ENCODE measurements at regions not wholly inside any gene's neighbourhood (a gene's known extent, or its start where the extent isn't known, plus 50 kb on each side); places are given as distances from the start of the nearest gene placed in this dataset.
"Not testable (repeated sequence)": the region's sequence is repeated elsewhere in the genome, so short reads cannot be mapped to it uniquely, and the experiment has no call there.

- H3K27me3 ChIP-seq (replicated peaks; ENCODE audit: control insufficient read depth, insufficient read depth, low read length); DNase-seq (ENCODE audit: low read depth); H3K36me3 ChIP-seq (ENCODE audit: control insufficient read depth, insufficient read depth, low read length, severe bottlenecking); H3K4me1 ChIP-seq (ENCODE audit: control insufficient read depth, insufficient read depth, low read length); H3K9ac ChIP-seq (ENCODE audit: low read length); H3K9me3 ChIP-seq (ENCODE audit: control insufficient read depth, low read length); H3K4me3 ChIP-seq (ENCODE audit: low read length): not testable (repeated sequence)
These were observed 57.7 kb upstream of the METTL9 start for GRCh38 chr16:21541611-21542051.

DNA sequence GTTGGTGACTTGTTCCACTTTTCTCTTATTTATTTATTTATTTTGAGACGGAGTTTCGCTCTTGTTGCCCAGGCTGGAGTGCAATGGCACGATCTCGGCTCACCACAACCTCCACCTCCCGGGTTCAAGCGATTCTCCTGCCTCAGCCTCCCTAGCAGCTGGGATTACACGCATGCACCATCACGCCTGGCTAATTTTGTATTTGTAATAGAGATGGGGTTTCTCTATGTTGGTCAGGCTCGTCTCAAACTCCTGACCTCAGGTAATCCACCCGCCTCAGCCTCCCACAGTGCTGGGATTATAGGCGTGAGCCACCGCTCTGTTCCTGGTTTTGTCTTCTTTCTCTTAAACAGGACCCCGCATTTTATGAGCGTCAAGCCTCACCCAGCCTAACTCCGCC lies 57.3 kb upstream of the METTL9 start:
- not testable (repeated sequence) for H3K36me3 ChIP-seq (ENCODE audit: control insufficient read depth, insufficient read depth, low read length, severe bottlenecking); H3K4me1 ChIP-seq (ENCODE audit: control insufficient read depth, insufficient read depth, low read length); H3K9ac ChIP-seq (ENCODE audit: low read length); DNase-seq (ENCODE audit: low read depth); H3K27me3 ChIP-seq (replicated peaks; ENCODE audit: control insufficient read depth, insufficient read depth, low read length); H3K4me3 ChIP-seq (ENCODE audit: low read length); H3K9me3 ChIP-seq (ENCODE audit: control insufficient read depth, low read length)

GRCh38 chr16:21542491-21543124 lies 56.8 kb upstream of the METTL9 start:
- H3K9me3 ChIP-seq (ENCODE audit: control insufficient read depth, low read length); DNase-seq (ENCODE audit: low read depth); H3K9ac ChIP-seq (ENCODE audit: low read length); H3K4me3 ChIP-seq (ENCODE audit: low read length); H3K36me3 ChIP-seq (ENCODE audit: control insufficient read depth, insufficient read depth, low read length, severe bottlenecking); H3K4me1 ChIP-seq (ENCODE audit: control insufficient read depth, insufficient read depth, low read length); H3K27me3 ChIP-seq (replicated peaks; ENCODE audit: control insufficient read depth, insufficient read depth, low read length): not testable (repeated sequence)

GRCh38 chr16:21543151-21543836 lies 56.1 kb upstream of the METTL9 start:
- not testable (repeated sequence) for H3K36me3 ChIP-seq (ENCODE audit: control insufficient read depth, insufficient read depth, low read length, severe bottlenecking); DNase-seq (ENCODE audit: low read depth); H3K4me3 ChIP-seq (ENCODE audit: low read length); H3K9me3 ChIP-seq (ENCODE audit: control insufficient read depth, low read length); H3K9ac ChIP-seq (ENCODE audit: low read length); H3K27me3 ChIP-seq (replicated peaks; ENCODE audit: control insufficient read depth, insufficient read depth, low read length); H3K4me1 ChIP-seq (ENCODE audit: control insufficient read depth, insufficient read depth, low read length)

DNA sequence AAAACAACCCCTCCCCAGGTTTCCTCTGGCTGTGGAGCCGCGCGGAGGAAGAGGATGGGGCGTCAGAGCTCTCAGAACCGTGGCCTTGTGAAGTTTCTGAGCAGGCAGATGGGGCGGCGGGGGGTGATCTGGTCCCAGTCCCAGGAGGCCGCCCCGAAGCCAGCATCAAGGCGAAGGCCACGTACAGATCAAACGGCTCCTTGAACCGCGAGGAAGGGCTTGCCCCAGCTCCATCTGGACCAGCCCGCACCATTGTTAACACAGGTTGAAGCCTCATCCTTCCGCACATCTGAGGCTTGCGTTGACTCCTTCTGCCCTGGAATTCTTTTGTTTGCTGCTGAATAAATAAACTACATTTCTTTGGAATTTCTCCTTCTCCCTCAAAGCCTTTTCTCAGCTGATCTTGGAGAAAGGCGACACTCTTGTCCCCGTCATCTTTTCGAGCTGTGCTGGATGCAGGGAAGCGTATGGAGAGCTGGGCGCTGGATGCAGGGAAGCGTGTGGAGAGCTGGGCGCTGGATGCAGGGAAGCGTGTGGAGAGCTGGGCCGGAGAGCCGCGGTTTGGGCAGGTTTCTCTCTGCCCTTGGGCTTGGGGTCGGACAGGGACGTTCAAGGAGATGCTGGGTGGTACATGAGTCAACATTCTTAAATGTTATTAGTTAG lies 53.6 kb upstream of the METTL9 start:
- not testable (repeated sequence) for DNase-seq (ENCODE audit: low read depth); H3K9ac ChIP-seq (ENCODE audit: low read length); H3K27me3 ChIP-seq (replicated peaks; ENCODE audit: control insufficient read depth, insufficient read depth, low read length); H3K9me3 ChIP-seq (ENCODE audit: control insufficient read depth, low read length); H3K36me3 ChIP-seq (ENCODE audit: control insufficient read depth, insufficient read depth, low read length, severe bottlenecking); H3K4me3 ChIP-seq (ENCODE audit: low read length); H3K4me1 ChIP-seq (ENCODE audit: control insufficient read depth, insufficient read depth, low read length)

DNA sequence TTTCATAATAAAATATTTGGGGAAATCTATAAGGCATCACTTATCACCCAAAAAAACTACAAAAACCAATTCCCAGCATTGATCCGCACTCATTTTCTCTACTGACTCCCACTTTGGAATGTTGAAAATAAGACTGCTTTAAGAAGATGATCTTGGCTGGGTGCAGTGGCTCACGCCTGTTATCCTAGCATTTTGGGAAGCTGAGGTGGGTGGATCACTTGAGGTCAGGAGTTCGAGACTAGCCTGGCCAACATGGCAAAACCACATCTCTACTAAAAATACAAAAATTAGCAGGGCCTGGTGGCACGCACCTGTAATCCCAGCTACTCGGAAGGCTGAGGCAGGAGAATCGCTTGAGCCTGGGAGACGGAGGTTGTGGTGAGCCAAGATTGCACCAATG lies 50.0 kb upstream of the METTL9 start:
- DNase-seq (ENCODE audit: low read depth); H3K9ac ChIP-seq (ENCODE audit: low read length); H3K4me1 ChIP-seq (ENCODE audit: control insufficient read depth, insufficient read depth, low read length); H3K36me3 ChIP-seq (ENCODE audit: control insufficient read depth, insufficient read depth, low read length, severe bottlenecking); H3K9me3 ChIP-seq (ENCODE audit: control insufficient read depth, low read length); H3K4me3 ChIP-seq (ENCODE audit: low read length); H3K27me3 ChIP-seq (replicated peaks; ENCODE audit: control insufficient read depth, insufficient read depth, low read length): not testable (repeated sequence)

All from adipocyte (in vitro differentiated cells).